HEK293T (cell line): ENCODE measurements at regions not wholly inside any gene's neighbourhood (a gene's known extent, or its start where the extent isn't known, plus 50 kb on each side); places are given as distances from the start of the nearest gene placed in this dataset.

Experiments
- FOXK2 ChIP-seq: fragments of 450-650 bp; IDR thresholded peaks from 2 replicates; pipeline ENCODE4 v1.6.1; 2016; ENCODE audit warnings: mild to moderate bottlenecking
- NFRKB ChIP-seq: fragments of 450-650 bp; IDR thresholded peaks from 2 replicates; pipeline ENCODE4 v1.6.1; 2016; ENCODE audit warnings: mild to moderate bottlenecking, moderate library complexity
- PKNOX1 ChIP-seq: fragments of 450-650 bp; IDR thresholded peaks from 2 replicates; pipeline ENCODE4 v1.6.1; 2016
- SUZ12 ChIP-seq: fragments of 450-650 bp; IDR thresholded peaks from 2 replicates; pipeline ENCODE4 v1.6.1; 2016; ENCODE audit warnings: mild to moderate bottlenecking

DNA sequence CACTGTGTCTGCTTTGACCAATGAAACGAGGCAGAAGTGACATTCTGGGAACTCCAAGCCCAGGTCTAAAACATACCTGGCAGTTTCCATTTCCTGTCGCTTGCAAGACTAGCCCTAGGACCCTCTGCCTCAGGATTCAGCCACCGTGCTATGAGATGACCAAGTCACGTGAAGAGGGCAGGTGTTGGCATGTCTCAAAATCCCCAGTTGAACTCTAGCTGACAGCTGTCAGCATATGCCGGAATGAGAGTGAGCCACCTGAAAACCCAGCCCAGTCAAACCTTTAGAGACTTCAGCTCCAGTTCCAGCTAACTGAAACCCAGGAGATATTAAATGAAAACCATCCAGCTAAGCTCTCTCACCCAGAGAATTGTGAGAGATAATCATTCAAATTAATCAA is 89.9 kb upstream of the PPP1R3A start:
- TF ChIP-seq PKNOX1, result no peak
- TF ChIP-seq SUZ12, result no peak
- TF ChIP-seq NFRKB, result no peak
- no peak for TF ChIP-seq FOXK2
